ENCODE measurements at regions not wholly inside any gene's neighbourhood (a gene's known extent, or its start where the extent isn't known, plus 50 kb on each side); places are given as distances from the start of the nearest gene placed in this dataset.

DNA sequence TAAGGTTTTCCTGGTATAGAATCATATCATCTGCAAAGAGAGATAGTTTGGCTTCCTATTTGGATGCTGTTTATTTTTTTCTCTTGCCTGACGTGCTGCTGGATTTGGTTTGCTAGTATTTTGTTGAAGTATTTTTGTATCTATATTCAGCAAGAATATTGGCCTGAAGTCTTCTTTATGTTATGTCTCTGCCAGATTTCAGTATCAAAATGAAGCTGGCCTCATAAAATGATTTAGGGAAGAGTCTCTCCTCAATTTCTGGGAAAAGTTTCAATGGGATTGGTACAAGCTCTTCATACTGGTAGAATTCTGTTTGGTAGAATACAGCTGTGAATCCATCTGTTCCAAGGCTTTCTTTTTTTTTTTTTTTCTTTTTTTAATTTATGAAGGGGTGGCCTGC, 799.0 kb upstream of the TYRP1 start:
- TF ChIP-seq, protein P1, sequence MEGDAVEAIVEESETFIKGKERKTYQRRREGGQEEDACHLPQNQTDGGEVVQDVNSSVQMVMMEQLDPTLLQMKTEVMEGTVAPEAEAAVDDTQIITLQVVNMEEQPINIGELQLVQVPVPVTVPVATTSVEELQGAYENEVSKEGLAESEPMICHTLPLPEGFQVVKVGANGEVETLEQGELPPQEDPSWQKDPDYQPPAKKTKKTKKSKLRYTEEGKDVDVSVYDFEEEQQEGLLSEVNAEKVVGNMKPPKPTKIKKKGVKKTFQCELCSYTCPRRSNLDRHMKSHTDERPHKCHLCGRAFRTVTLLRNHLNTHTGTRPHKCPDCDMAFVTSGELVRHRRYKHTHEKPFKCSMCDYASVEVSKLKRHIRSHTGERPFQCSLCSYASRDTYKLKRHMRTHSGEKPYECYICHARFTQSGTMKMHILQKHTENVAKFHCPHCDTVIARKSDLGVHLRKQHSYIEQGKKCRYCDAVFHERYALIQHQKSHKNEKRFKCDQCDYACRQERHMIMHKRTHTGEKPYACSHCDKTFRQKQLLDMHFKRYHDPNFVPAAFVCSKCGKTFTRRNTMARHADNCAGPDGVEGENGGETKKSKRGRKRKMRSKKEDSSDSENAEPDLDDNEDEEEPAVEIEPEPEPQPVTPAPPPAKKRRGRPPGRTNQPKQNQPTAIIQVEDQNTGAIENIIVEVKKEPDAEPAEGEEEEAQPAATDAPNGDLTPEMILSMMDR (IDR thresholded peaks at IDR 0.05; ENCODE audit: low read length): no peak
- TF ChIP-seq EZH2phosphoT487 (IDR thresholded peaks at IDR 0.05; ENCODE audit: low read length): no peak
- TF ChIP-seq EZH2 (optimal IDR thresholded peaks at IDR 0.05; ENCODE audit: low read depth, low read length): no peak

All from MM.1S (cell line).